Testis (tissue), 2 donors: ENCODE measurements at regions not wholly inside any gene's neighbourhood (a gene's known extent, or its start where the extent isn't known, plus 50 kb on each side); places are given as distances from the start of the nearest gene placed in this dataset.

ENCODE experiments used
- DNase-seq: peaks from one replicate; pipeline ENCODE4 v3.0.0-alpha.2; 2019
- H3K27ac ChIP-seq, 2 donors: fragments of 200-600 bp; sonication (generic); one replicate each; pipeline ENCODE4 v1.5.1; 2019
- H3K27me3 ChIP-seq: fragments of 200-600 bp; sonication (generic); one replicate; pipeline ENCODE4 v1.5.1; 2019
- H3K36me3 ChIP-seq: fragments of 200-600 bp; sonication (generic); one replicate; pipeline ENCODE4 v1.5.1; 2017; ENCODE audit warnings: low read depth; ENCODE audit errors: missing control alignments
- H3K4me1 ChIP-seq: fragments of 200-600 bp; sonication (generic); one replicate; pipeline ENCODE4 v1.5.1; 2019
- H3K4me3 ChIP-seq, 2 donors: fragments of 200-600 bp; sonication (generic); one replicate each; pipeline ENCODE4 v1.5.1; 2017 to 2019
- H3K9me3 ChIP-seq: fragments of 200-600 bp; sonication (generic); one replicate; pipeline ENCODE4 v1.5.1; 2017
- POLR2A ChIP-seq: fragments of 450-650 bp; IDR thresholded peaks from one replicate; pipeline ENCODE4 v1.6.1; 2017; ENCODE audit warnings: antibody characterized with exemption, mild to moderate bottlenecking, moderate library complexity
- WGBS, 2 donors: methylation state at CpG; one replicate each; pipeline ENCODE4 v1.1.5; 2018; 5-methylcytosine and 5-hydroxymethylcytosine counted together
- intact Hi-C: fragments of 100-400 bp; cut with DNase I; formaldehyde crosslinking; loops from one replicate; pipeline ENCODE4 v1.15.1; 2023; ENCODE audit warnings: low total_unique reads
- TF ChIP-seq, protein P1 (sequence below), 3 experiments: fragments of 450-650 bp in 2 of 3; fragments of 200-600 bp in 1 of 3; sonication (generic) in 1 of 3; IDR thresholded peaks; one replicate each; pipeline ENCODE4 v1.5.1; 2016 to 2019; ENCODE audit warnings: antibody characterized with exemption in 3 of 3, mild to moderate bottlenecking in 2 of 3, moderate library complexity in 1 of 3

DNA sequence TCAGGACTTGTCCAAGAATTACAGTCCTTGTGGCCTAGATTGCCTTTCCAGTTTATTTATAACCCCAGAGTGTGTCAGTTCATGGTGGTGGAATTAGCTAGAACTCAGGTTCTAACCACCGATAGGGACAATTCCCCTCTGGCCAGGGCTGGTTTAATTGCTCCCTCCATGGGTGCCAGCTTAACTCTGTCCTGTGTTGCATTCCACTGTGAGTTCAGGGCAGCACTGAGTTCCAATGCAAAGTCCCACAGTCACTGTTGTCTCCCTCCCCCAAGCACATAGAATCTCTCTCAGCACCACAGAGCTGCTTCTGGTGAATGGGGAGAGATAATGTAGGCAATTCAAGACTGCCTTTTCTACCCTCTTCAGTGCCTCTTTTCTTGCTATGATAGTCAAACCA lies 82.5 kb upstream of the TNFRSF21 start:
- Histone ChIP-seq H3K4me1 (no peaks in the 10 kb centered on the region), H3K27me3 (no peaks in the 10 kb centered on the region), H3K27ac (no peak overlapping the region), H3K36me3 (no peaks in the 10 kb centered on the region), H3K4me3 (no peak overlapping the region), H3K9me3 (no peaks in the 10 kb centered on the region)
- no peak for TF ChIP-seq POLR2A
- TF ChIP-seq, protein P1, sequence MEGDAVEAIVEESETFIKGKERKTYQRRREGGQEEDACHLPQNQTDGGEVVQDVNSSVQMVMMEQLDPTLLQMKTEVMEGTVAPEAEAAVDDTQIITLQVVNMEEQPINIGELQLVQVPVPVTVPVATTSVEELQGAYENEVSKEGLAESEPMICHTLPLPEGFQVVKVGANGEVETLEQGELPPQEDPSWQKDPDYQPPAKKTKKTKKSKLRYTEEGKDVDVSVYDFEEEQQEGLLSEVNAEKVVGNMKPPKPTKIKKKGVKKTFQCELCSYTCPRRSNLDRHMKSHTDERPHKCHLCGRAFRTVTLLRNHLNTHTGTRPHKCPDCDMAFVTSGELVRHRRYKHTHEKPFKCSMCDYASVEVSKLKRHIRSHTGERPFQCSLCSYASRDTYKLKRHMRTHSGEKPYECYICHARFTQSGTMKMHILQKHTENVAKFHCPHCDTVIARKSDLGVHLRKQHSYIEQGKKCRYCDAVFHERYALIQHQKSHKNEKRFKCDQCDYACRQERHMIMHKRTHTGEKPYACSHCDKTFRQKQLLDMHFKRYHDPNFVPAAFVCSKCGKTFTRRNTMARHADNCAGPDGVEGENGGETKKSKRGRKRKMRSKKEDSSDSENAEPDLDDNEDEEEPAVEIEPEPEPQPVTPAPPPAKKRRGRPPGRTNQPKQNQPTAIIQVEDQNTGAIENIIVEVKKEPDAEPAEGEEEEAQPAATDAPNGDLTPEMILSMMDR (IDR thresholded peaks at IDR 0.05), result no peak
- WGBS, 2 donors, result 76 to 89% methylated on average over 1 of the region's 1 CpG
- intact Hi-C loops, result no loop called here
- DNase-seq, result no peak

DNA sequence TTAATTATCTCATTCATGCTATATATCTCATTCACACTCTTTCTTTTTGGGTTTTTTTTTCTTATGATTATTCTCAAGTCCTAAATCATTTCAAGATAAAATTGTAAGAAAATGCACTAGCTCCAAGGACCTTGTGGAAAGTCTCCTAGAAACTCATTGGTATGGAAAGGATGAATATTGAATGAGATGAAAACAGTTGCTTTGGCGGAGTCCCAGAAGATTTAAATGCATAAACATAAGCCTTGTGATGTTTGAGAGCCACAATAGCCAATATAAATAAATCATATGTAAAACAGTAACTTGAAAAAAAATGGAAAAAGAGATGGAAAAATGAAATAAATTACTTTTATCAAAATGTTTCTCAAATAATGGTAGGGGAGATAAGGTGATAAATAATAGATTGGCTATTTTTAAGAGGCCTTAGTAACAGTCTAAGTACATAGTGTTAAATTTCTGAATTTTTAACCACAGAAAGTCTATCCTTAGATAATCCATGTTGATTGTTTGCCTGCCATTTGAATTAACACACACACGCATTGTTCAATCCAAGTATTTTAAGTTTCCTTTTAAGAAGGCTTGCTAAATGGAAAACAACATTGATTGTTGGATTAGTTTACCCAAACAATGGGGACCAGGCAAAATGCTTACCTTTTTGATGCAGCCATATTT lies 81.1 kb upstream of the CD2AP start:
- WGBS, 2 donors, result 89 to 96% methylated on average over 2 of the region's 2 CpGs
- no peak overlapping the region for H3K27ac ChIP-seq
- H3K36me3 ChIP-seq, result no peaks in the 10 kb centered on the region
- no peaks in the 10 kb centered on the region for H3K4me1 ChIP-seq
- TF ChIP-seq, protein P1 (IDR thresholded peaks at IDR 0.05), result no peak
- no peak for TF ChIP-seq POLR2A
- no peak overlapping the region for H3K4me3 ChIP-seq
- H3K9me3 ChIP-seq, result no peaks in the 10 kb centered on the region
- intact Hi-C loops, result no loop called here
- no peak for DNase-seq
- no peaks in the 10 kb centered on the region for H3K27me3 ChIP-seq

DNA sequence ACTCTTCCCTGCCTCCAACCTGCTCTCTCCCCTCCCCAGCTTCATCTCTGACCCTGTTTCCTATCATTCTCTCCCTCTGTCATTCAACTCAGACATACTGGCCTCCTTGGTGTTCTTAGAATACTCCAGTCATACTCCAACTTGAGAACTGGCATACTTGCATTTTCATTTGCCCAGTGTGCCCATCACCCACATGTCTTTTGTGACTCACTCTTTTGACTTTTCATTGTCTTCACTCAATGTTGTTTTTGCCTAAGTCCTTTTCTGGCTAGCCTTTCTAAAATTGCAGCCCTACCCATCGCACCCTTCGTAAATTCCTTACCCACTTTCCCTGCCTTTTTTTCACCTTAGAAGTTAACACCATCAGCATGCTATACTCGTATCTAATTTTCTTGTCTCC lies 77.0 kb upstream of the CD2AP start:
- Histone ChIP-seq H3K27ac (no peak overlapping the region), H3K9me3 (no peaks in the 10 kb centered on the region), H3K4me3 (no peak overlapping the region), H3K27me3 (no peaks in the 10 kb centered on the region), H3K36me3 (no peaks in the 10 kb centered on the region), H3K4me1 (no peaks in the 10 kb centered on the region)
- no peak for DNase-seq
- intact Hi-C loops, result no loop called here
- TF ChIP-seq, protein P1 (IDR thresholded peaks at IDR 0.05), result no peak
- TF ChIP-seq POLR2A, result no peak
- WGBS, 2 donors, result 95 to 96% methylated on average over 3 of the region's 3 CpGs

DNA sequence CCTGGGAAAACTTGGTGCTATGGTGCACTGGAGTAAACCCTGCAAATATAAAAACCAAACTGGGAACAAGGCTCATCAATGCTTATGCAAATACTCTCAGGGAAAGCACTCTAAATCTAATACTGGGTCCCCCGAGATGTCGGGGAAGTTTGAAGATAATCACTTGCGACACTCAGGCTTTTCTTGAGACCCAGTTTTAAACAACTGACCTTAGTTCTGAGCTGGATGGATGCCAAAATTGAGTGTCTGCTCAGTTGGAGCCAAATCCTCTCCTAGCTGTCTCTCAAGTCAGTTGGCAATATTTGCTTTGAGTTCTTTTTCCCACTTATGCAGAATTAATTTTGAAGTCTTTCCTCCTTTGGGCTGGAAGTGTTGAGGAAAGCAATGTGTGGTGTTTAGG lies 75.5 kb upstream of the CD2AP start:
- no peaks in the 10 kb centered on the region for H3K27me3 ChIP-seq
- H3K36me3 ChIP-seq, result no peaks in the 10 kb centered on the region
- no peaks in the 10 kb centered on the region for H3K9me3 ChIP-seq
- H3K4me3 ChIP-seq, result no peak overlapping the region
- DNase-seq, result no peak
- TF ChIP-seq, protein P1 (IDR thresholded peaks at IDR 0.05), result no peak
- no peak for TF ChIP-seq POLR2A
- 81 to 97% methylated on average over 3 of the region's 3 CpGs for WGBS, 2 donors
- intact Hi-C loops, result no loop called here
- H3K4me1 ChIP-seq, result no peaks in the 10 kb centered on the region
- no peak overlapping the region for H3K27ac ChIP-seq

DNA sequence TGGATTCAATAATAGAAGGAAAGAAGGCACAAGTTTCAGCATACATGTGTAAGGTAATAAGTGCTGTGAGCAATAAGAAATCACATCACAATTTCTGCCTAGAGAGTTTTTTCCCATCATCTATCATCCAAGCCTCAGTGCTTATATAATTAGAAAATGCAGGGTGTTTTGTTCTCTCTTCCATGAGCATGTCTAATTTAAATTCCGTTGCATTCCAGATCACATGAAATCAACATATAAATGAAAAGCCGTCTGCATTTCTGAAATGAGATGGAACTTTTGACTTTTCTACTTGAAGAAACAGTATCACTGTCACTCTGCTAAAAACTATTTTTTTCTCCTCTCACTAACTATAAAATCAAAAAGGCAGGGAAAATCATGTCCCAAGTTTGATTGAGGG lies 74.5 kb upstream of the CD2AP start:
- H3K27me3 ChIP-seq, result no peaks in the 10 kb centered on the region
- intact Hi-C loops, result no loop called here
- H3K9me3 ChIP-seq, result no peaks in the 10 kb centered on the region
- H3K4me1 ChIP-seq, result no peaks in the 10 kb centered on the region
- no peak overlapping the region for H3K27ac ChIP-seq
- no peak for DNase-seq
- no peak for TF ChIP-seq POLR2A
- TF ChIP-seq, protein P1 (IDR thresholded peaks at IDR 0.05), result no peak
- WGBS, 2 donors, result 84% methylated on average over 2 of the region's 2 CpGs
- no peak overlapping the region for H3K4me3 ChIP-seq
- no peaks in the 10 kb centered on the region for H3K36me3 ChIP-seq
